SK-N-SH (cell line): ENCODE measurements at regions not wholly inside any gene's neighbourhood (a gene's known extent, or its start where the extent isn't known, plus 50 kb on each side); places are given as distances from the start of the nearest gene placed in this dataset.

Experiments used
- CHD2 ChIP-seq: fragments of 150-350 bp; IDR thresholded peaks from 2 replicates; pipeline ENCODE4 v1.6.1; 2018; ENCODE audit warnings: low read length; ENCODE audit not compliant: partially characterized antibody
- ELF1 ChIP-seq: IDR thresholded peaks from 2 replicates; pipeline ENCODE4 v1.4.0; 2012
- EP300 ChIP-seq, 2 experiments: IDR thresholded peaks; 2 replicates each; pipeline versions ENCODE4 v1.4.0 to v1.6.1; 2012; ENCODE audit warnings: borderline replicate concordance in 1 of 2, low read depth in 1 of 2, low read length in 1 of 2
- EZH2phosphoT487 ChIP-seq: fragments of 200-600 bp; sonication (generic); IDR thresholded peaks from 2 replicates; pipeline ENCODE4 v1.6.1; 2017; ENCODE audit warnings: low read depth, mixed run types, mild to moderate bottlenecking, antibody characterized with exemption, moderate library complexity, borderline replicate concordance
- FOXJ3 ChIP-seq: sonication (generic); formaldehyde crosslinking; IDR thresholded peaks from 2 replicates; pipeline ENCODE4 v1.5.1; 2020; ENCODE audit warnings: mild to moderate bottlenecking, missing genetic modification reagents
- FOXM1 ChIP-seq: IDR thresholded peaks from 2 replicates; pipeline ENCODE4 v1.4.0; 2012; ENCODE audit warnings: low read depth, mild to moderate bottlenecking
- JUND ChIP-seq: IDR thresholded peaks from 2 replicates; pipeline ENCODE4 v1.4.0; 2012
- POLR2AphosphoS5 ChIP-seq: IDR thresholded peaks from 2 replicates; pipeline ENCODE4 v1.6.1; 2012; ENCODE audit warnings: low read depth, low read length
- RCOR1 ChIP-seq: fragments of 150-350 bp; IDR thresholded peaks from 2 replicates; pipeline ENCODE4 v1.6.1; 2017; ENCODE audit warnings: antibody characterized with exemption, low read length
- SIN3A ChIP-seq: IDR thresholded peaks from 2 replicates; pipeline ENCODE4 v1.6.1; 2012; ENCODE audit warnings: low read depth, mild to moderate bottlenecking, low read length, moderate library complexity, borderline replicate concordance
- TF ChIP-seq, protein P1 (sequence below): fragments of 200-600 bp; sonication (generic); IDR thresholded peaks from 2 replicates; pipeline ENCODE4 v1.6.1; 2017; ENCODE audit warnings: antibody characterized with exemption, mild to moderate bottlenecking, moderate library complexity
- TF ChIP-seq, protein P2 (sequence below): IDR thresholded peaks from 2 replicates; pipeline ENCODE4 v1.4.0; 2012; ENCODE audit warnings: low read depth, borderline replicate concordance

DNA sequence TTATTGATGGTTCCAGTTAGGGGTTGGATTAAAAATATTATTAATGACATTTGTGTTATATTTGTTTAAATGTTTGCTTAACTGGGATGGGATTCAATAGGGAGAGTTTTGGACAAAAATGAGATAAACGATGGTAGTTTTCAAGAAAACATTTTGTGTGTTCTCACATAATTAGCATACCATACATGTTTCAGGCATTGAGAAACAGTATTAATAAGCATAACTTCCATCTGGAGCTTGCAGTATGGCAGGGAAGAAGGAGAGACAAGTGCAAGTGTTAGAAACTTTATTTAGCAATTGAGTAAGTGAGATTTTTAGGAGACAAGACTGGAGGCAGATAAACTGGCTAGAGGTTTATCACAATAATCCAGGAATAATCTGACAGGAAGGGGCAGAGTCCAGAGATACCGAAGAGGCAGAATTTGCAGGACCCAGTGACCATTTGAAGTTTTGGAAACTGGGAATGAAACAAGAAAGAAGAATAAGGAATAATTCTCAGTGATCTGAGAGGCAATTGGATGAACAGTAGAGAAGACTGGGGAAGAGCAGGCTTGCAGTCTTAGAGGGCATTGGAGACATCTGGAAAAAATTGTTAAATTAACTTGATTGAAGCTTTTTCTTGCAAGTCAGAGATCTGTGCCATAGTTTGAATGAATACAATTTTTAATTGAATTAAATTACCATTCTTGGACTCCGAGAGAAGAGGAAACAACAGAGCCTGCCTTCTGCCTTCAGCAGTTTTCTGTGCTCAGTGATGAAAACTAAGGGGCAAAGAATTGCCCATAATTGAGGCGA, 73.0 kb upstream of the PTCHD4 start:
- no peak for TF ChIP-seq RCOR1
- no peak for TF ChIP-seq ELF1
- TF ChIP-seq FOXM1: no peak
- TF ChIP-seq, protein P1, sequence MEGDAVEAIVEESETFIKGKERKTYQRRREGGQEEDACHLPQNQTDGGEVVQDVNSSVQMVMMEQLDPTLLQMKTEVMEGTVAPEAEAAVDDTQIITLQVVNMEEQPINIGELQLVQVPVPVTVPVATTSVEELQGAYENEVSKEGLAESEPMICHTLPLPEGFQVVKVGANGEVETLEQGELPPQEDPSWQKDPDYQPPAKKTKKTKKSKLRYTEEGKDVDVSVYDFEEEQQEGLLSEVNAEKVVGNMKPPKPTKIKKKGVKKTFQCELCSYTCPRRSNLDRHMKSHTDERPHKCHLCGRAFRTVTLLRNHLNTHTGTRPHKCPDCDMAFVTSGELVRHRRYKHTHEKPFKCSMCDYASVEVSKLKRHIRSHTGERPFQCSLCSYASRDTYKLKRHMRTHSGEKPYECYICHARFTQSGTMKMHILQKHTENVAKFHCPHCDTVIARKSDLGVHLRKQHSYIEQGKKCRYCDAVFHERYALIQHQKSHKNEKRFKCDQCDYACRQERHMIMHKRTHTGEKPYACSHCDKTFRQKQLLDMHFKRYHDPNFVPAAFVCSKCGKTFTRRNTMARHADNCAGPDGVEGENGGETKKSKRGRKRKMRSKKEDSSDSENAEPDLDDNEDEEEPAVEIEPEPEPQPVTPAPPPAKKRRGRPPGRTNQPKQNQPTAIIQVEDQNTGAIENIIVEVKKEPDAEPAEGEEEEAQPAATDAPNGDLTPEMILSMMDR: no peak
- TF ChIP-seq JUND: no peak
- no peak for TF ChIP-seq CHD2
- TF ChIP-seq EP300 (IDR thresholded peaks at IDR 0.05; ENCODE audit: borderline replicate concordance in 1 of 2, low read depth in 1 of 2, low read length in 1 of 2): no peak
- TF ChIP-seq FOXJ3 (CRISPR knock-in tag): no peak
- no peak for TF ChIP-seq POLR2AphosphoS5
- no peak for TF ChIP-seq EZH2phosphoT487
- no peak for TF ChIP-seq SIN3A
- TF ChIP-seq, protein P2, sequence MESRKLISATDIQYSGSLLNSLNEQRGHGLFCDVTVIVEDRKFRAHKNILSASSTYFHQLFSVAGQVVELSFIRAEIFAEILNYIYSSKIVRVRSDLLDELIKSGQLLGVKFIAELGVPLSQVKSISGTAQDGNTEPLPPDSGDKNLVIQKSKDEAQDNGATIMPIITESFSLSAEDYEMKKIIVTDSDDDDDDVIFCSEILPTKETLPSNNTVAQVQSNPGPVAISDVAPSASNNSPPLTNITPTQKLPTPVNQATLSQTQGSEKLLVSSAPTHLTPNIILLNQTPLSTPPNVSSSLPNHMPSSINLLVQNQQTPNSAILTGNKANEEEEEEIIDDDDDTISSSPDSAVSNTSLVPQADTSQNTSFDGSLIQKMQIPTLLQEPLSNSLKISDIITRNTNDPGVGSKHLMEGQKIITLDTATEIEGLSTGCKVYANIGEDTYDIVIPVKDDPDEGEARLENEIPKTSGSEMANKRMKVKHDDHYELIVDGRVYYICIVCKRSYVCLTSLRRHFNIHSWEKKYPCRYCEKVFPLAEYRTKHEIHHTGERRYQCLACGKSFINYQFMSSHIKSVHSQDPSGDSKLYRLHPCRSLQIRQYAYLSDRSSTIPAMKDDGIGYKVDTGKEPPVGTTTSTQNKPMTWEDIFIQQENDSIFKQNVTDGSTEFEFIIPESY: no peak
